ENCODE measurements at regions not wholly inside any gene's neighbourhood (a gene's known extent, or its start where the extent isn't known, plus 50 kb on each side); places are given as distances from the start of the nearest gene placed in this dataset.

DNA sequence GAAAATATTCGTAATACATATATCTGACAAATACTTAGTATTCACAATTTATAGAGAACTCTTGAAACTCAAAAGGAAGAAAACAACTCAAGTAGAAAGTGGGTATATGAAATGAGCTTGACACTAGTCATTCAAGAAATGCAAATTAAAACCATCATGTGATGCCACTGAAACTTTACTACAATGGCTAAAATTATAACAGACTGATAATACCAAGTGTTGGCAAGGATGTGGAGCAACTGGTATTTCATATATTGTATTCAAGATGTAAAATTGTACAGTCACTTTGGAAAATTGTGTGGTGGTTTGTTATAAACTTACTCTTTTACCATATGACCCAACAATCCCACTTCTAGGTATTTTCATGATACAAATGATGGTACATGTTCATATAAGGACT is 68.7 kb upstream of the AGTR1 start:
- TF ChIP-seq CTCF (IDR thresholded peaks at IDR 0.05) (no peak), POLR2A (IDR thresholded peaks at IDR 0.05) (no peak)
